Skin of body (tissue), 2 donors: ENCODE measurements at regions not wholly inside any gene's neighbourhood (a gene's known extent, or its start where the extent isn't known, plus 50 kb on each side); places are given as distances from the start of the nearest gene placed in this dataset. TPM values are rescaled to one million over a fixed set of nuclear protein-coding genes. Genes with fewer than 3 reads are reported as not detected.
A peak's percentile ranks its signal among the peaks of the same experiment; 100 is the strongest.
"Not testable (repeated sequence)": the region's sequence is repeated elsewhere in the genome, so short reads cannot be mapped to it uniquely, and the experiment has no call there.

Source experiments
- DNase-seq: peaks from one replicate; lab custom pipeline; 2025; lab: John Stamatoyannopoulos, UW
- small RNA-seq: library from RNA; depleted of rRNA; stranded (forward); fragments of <200 nt; gene quantifications from one replicate; pipeline ENCODE3, GENCODE V24; 2014; ENCODE audit warnings: low replicate concordance

- DNase-seq: peak; percentile 12
These were observed 66.5 kb downstream of the DMP1 start for GRCh38 chr4:87716371-87717265.

- DNase-seq: no peak
These were observed 67.4 kb downstream of the DMP1 start for GRCh38 chr4:87717276-87718031.

- DNase-seq: no peak
These were observed 68.2 kb downstream of the DMP1 start for GRCh38 chr4:87718217-87718835.

- no peak for DNase-seq
These were observed 70.1 kb downstream of the DMP1 start for GRCh38 chr4:87720094-87720691.

- DNase-seq: not testable (repeated sequence)
These were observed 74.1 kb upstream of the IBSP start for GRCh38 chr4:87725287-87725686.

GRCh38 chr4:87732033-87732765 is 67.2 kb upstream of the IBSP start:
- no peak for DNase-seq

GRCh38 chr4:87734084-87734483 is 65.3 kb upstream of the IBSP start:
- no peak for DNase-seq

GRCh38 chr4:87734936-87735335 is 64.4 kb upstream of the IBSP start:
- DNase-seq: no peak

GRCh38 chr4:87738483-87738882 is 60.9 kb upstream of the IBSP start:
- DNase-seq: no peak

GRCh38 chr4:87739494-87739893 is 59.9 kb upstream of the IBSP start:
- DNase-seq: no peak

- DNase-seq: no peak
These were observed 54.1 kb upstream of the IBSP start for GRCh38 chr4:87745064-87745807.

GRCh38 chr4:87746001-87746400 is 53.4 kb upstream of the IBSP start:
- no peak for DNase-seq

Small RNA genes lying in the stretch of these regions (small RNA-seq; reads per million reads assigned to genes)
- gene RF00019: not detected
